H9 (cell line): ENCODE measurements at regions not wholly inside any gene's neighbourhood (a gene's known extent, or its start where the extent isn't known, plus 50 kb on each side); places are given as distances from the start of the nearest gene placed in this dataset.

Source experiments
- DNase-seq: peaks from one replicate; pipeline ENCODE4 v3.0.0-alpha.2; 2017
- H2AFZ ChIP-seq: one replicate; pipeline ENCODE4 v1.6.1; 2013; ENCODE audit warnings: mild to moderate bottlenecking, low read length, control low read depth, moderate library complexity
- H2AK5ac ChIP-seq: 2 replicates; pipeline ENCODE4 v1.6.1; 2013; ENCODE audit warnings: low read length, control low read depth, mixed read lengths; ENCODE audit not compliant: insufficient read length
- H2BK120ac ChIP-seq: one replicate; pipeline ENCODE4 v1.6.1; 2013; ENCODE audit warnings: low read depth, mild to moderate bottlenecking, low read length, control low read depth, inconsistent platforms; ENCODE audit not compliant: poor library complexity, severe bottlenecking
- H2BK12ac ChIP-seq: 2 replicates; pipeline ENCODE4 v1.6.1; 2013; ENCODE audit warnings: low read length, control low read depth, mixed read lengths, low read depth; ENCODE audit not compliant: insufficient read length
- H2BK15ac ChIP-seq: 2 replicates; pipeline ENCODE4 v1.6.1; 2013; ENCODE audit warnings: low read depth, low read length, control low read depth
- H2BK20ac ChIP-seq: one replicate; pipeline ENCODE4 v1.6.1; 2013; ENCODE audit warnings: low read depth, mild to moderate bottlenecking, low read length, control low read depth, inconsistent platforms; ENCODE audit not compliant: poor library complexity, severe bottlenecking
- H2BK5ac ChIP-seq: 2 replicates; pipeline ENCODE4 v1.6.1; 2013; ENCODE audit warnings: low read length, control low read depth, mixed read lengths; ENCODE audit not compliant: insufficient read length
- H3K14ac ChIP-seq: 2 replicates; pipeline ENCODE4 v1.6.1; 2013; ENCODE audit warnings: low read length, control low read depth; ENCODE audit not compliant: insufficient read depth
- H3K18ac ChIP-seq: 2 replicates; pipeline ENCODE4 v1.6.1; 2013; ENCODE audit warnings: low read depth, mild to moderate bottlenecking, mixed read lengths, low read length, control low read depth; ENCODE audit not compliant: insufficient read length
- H3K23ac ChIP-seq: 2 replicates; pipeline ENCODE4 v1.6.1; 2013; ENCODE audit warnings: low read length, control low read depth, mixed read lengths, low read depth; ENCODE audit not compliant: insufficient read length
- H3K23me2 ChIP-seq: 2 replicates; pipeline ENCODE4 v1.6.1; 2013; ENCODE audit warnings: low read depth, mild to moderate bottlenecking, mixed read lengths, low read length, control low read depth; ENCODE audit not compliant: insufficient read length, poor library complexity, severe bottlenecking
- H3K27ac ChIP-seq: 2 replicates; pipeline ENCODE4 v1.5.1; 2013; ENCODE audit warnings: low read length, control low read depth, mixed read lengths, low read depth; ENCODE audit not compliant: insufficient read length
- H3K27me3 ChIP-seq: 2 replicates; pipeline ENCODE4 v1.6.1; 2013; ENCODE audit warnings: low read length, control low read depth, inconsistent platforms; ENCODE audit not compliant: insufficient read depth
- H3K4ac ChIP-seq: 2 replicates; pipeline ENCODE4 v1.6.1; 2013; ENCODE audit warnings: low read depth, mild to moderate bottlenecking, control low read depth, inconsistent platforms, low read length, moderate library complexity
- H3K4me1 ChIP-seq: 2 replicates; pipeline ENCODE4 v1.6.1; 2013; ENCODE audit warnings: low read length, control low read depth, inconsistent platforms; ENCODE audit not compliant: insufficient read depth
- H3K4me2 ChIP-seq: 2 replicates; pipeline ENCODE4 v1.6.1; 2013; ENCODE audit warnings: low read length, control low read depth, mixed read lengths; ENCODE audit not compliant: insufficient read length, insufficient read depth
- H3K56ac ChIP-seq: 2 replicates; pipeline ENCODE4 v1.6.1; 2013; ENCODE audit warnings: low read depth, mild to moderate bottlenecking, mixed read lengths, low read length, control low read depth; ENCODE audit not compliant: insufficient read length
- H3K79me1 ChIP-seq: 2 replicates; pipeline ENCODE4 v1.6.1; 2013; ENCODE audit warnings: low read depth, mild to moderate bottlenecking, moderate library complexity, low read length, control low read depth, inconsistent platforms; ENCODE audit not compliant: insufficient read depth, poor library complexity, severe bottlenecking
- H3K79me2 ChIP-seq: 2 replicates; pipeline ENCODE4 v1.6.1; 2013; ENCODE audit warnings: low read length, control low read depth, inconsistent platforms; ENCODE audit not compliant: insufficient read depth
- H3K9ac ChIP-seq: 2 replicates; pipeline ENCODE4 v1.6.1; 2013; ENCODE audit warnings: low read length, control low read depth, mixed read lengths; ENCODE audit not compliant: insufficient read length; ENCODE audit errors: extremely low read depth
- H3K9me3 ChIP-seq: one replicate; pipeline ENCODE4 v1.6.1; 2013; ENCODE audit warnings: low read depth, low read length, inconsistent platforms; ENCODE audit not compliant: control insufficient read depth
- H3T11ph ChIP-seq: one replicate; pipeline ENCODE4 v1.6.1; 2013; ENCODE audit warnings: mild to moderate bottlenecking, low read length, control low read depth, inconsistent platforms
- H4K20me1 ChIP-seq: one replicate; pipeline ENCODE4 v1.6.1; 2013; ENCODE audit not compliant: control insufficient read depth, insufficient read length, insufficient read depth
- H4K5ac ChIP-seq: 2 replicates; pipeline ENCODE4 v1.6.1; 2013; ENCODE audit warnings: low read depth, mild to moderate bottlenecking, mixed read lengths, low read length, control low read depth; ENCODE audit not compliant: insufficient read length
- H4K8ac ChIP-seq: replicated peaks from 2 replicates; pipeline ENCODE4 v1.6.1; 2013; ENCODE audit warnings: low read length, control low read depth, mixed read lengths, low read depth; ENCODE audit not compliant: insufficient read length
- H4K91ac ChIP-seq: 2 replicates; pipeline ENCODE4 v1.6.1; 2013; ENCODE audit warnings: low read depth, mild to moderate bottlenecking, moderate library complexity, mixed read lengths, low read length, control low read depth; ENCODE audit not compliant: insufficient read length
- H3K27ac Mint-ChIP-seq, 3 experiments: 2 replicates in 2 of 3; 3 replicates in 1 of 3; pipeline ENCODE4 v1.8.0; 2020 to 2021; ENCODE audit warnings: mixed read lengths in 3 of 3, mild to moderate bottlenecking in 1 of 3, moderate library complexity in 1 of 3
- H3K27me3 Mint-ChIP-seq: 2 replicates; pipeline ENCODE4 v1.8.0; 2021; ENCODE audit warnings: low read depth, mild to moderate bottlenecking, moderate library complexity, mixed read lengths
- H3K36me3 Mint-ChIP-seq, 3 experiments: 2 replicates in 2 of 3; 3 replicates in 1 of 3; pipeline ENCODE4 v1.8.0; 2020 to 2021; ENCODE audit warnings: low read depth in 3 of 3, mixed read lengths in 3 of 3; ENCODE audit not compliant: insufficient read depth in 1 of 3
- H3K4me1 Mint-ChIP-seq, 2 experiments: 2 replicates each; pipeline ENCODE4 v1.8.0; 2020; ENCODE audit warnings: mixed read lengths in 2 of 2
- H3K4me3 Mint-ChIP-seq, 2 experiments: 2 replicates in 1 of 2; 3 replicates in 1 of 2; pipeline ENCODE4 v1.8.0; 2020 to 2021; ENCODE audit warnings: mild to moderate bottlenecking in 2 of 2, mixed read lengths in 2 of 2, moderate library complexity in 1 of 2
- H3K9me3 Mint-ChIP-seq, 2 experiments: 2 replicates in 1 of 2; 3 replicates in 1 of 2; pipeline ENCODE4 v1.8.0; 2020; ENCODE audit warnings: mild to moderate bottlenecking in 2 of 2, mixed read lengths in 2 of 2, moderate library complexity in 1 of 2
- WGBS: extraction: QIAGEN DNeasy Blood & Tissue Kit; methylation state at CpG from one replicate; pipeline ENCODE4 v1.1.7; 2013; ENCODE audit warnings: missing lambda C conversion rate, low lambda C conversion rate, mixed read lengths; ENCODE audit not compliant: insufficient read length; ENCODE audit errors: extremely low coverage; 5-methylcytosine and 5-hydroxymethylcytosine counted together
- TF ChIP-seq, protein P1 (sequence below): fragments of 200-600 bp; sonication (generic); conservative IDR thresholded peaks from 3 replicates; pipeline ENCODE4 v1.8.0; 2021; ENCODE audit warnings: antibody characterized with exemption, mild to moderate bottlenecking

DNA sequence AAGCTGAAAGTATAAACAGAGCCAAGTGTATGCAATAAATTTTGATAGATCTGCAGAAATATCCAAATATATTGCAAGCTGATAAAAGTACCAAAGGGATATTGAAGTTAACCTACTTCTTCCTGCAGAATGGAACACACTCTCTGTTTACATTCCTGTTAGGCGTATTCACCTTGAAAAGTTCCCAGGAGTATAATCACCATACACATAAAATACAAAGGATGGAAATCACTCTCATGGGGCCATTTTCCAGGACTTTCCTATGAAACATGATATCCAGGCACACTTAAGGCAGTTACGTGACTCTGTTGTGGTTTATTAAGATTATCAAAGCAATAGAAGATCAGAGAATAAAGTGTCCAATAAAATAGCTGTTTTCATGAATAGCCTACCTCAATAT lies 1142.3 kb downstream of the NLGN4X start:
- H3K79me1 ChIP-seq = no peaks in the 10 kb centered on the region

More for the DNA sequence above, 1142.3 kb downstream of the NLGN4X start:
- Histone ChIP-seq H2BK12ac (no peak overlapping the region), H4K91ac (no peak overlapping the region), H3K14ac (no peak overlapping the region), H4K5ac (no peak overlapping the region), H3K27me3 (no peaks in the 10 kb centered on the region), H3K79me2 (no peaks in the 10 kb centered on the region), H3K56ac (no peak overlapping the region), H3K18ac (no peak overlapping the region), H3T11ph (no peak overlapping the region), H2BK15ac (no peak overlapping the region), H3K9me3 (no peaks in the 10 kb centered on the region), H2BK20ac (no peak overlapping the region), H3K4me2 (no peak overlapping the region), H2AFZ (no peak overlapping the region), H3K27ac (no peak overlapping the region), H2BK5ac (no peak overlapping the region), H3K23ac (no peak overlapping the region), H2AK5ac (no peak overlapping the region), H4K8ac (no peak overlapping the region), H3K4me1 (no peaks in the 10 kb centered on the region), H3K9ac (no peak overlapping the region), H3K23me2 (no peaks in the 10 kb centered on the region), H4K20me1 (no peaks in the 10 kb centered on the region), H3K4ac (no peak overlapping the region), H2BK120ac (no peak overlapping the region)
- Mint-ChIP-seq H3K4me1 (peaks cover 9% of the 10 kb centered on the region in 2 experiments), H3K36me3 (no peaks in the 10 kb centered on the region; a peak in 3 of 7 replicates), H3K27me3 (no peaks in the 10 kb centered on the region), H3K27ac (no peak overlapping the region), H3K9me3 (peaks cover 0 to 5% of the 10 kb centered on the region in 2 experiments; a peak in 1 of 5 replicates), H3K4me3 (no peak overlapping the region)
- no CpG with 5 or more reads among the region's 2 CpGs for WGBS
- TF ChIP-seq, protein P1, sequence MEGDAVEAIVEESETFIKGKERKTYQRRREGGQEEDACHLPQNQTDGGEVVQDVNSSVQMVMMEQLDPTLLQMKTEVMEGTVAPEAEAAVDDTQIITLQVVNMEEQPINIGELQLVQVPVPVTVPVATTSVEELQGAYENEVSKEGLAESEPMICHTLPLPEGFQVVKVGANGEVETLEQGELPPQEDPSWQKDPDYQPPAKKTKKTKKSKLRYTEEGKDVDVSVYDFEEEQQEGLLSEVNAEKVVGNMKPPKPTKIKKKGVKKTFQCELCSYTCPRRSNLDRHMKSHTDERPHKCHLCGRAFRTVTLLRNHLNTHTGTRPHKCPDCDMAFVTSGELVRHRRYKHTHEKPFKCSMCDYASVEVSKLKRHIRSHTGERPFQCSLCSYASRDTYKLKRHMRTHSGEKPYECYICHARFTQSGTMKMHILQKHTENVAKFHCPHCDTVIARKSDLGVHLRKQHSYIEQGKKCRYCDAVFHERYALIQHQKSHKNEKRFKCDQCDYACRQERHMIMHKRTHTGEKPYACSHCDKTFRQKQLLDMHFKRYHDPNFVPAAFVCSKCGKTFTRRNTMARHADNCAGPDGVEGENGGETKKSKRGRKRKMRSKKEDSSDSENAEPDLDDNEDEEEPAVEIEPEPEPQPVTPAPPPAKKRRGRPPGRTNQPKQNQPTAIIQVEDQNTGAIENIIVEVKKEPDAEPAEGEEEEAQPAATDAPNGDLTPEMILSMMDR = no peak
- DNase-seq = no peak
